Natural killer cell treated with Interleukin-12 subunit alpha and Interleukin-12 subunit beta and Interleukin-15 and Interleukin-18, amount 100 ng/mL, for 72 hours (primary cell): ENCODE measurements at regions not wholly inside any gene's neighbourhood (a gene's known extent, or its start where the extent isn't known, plus 50 kb on each side); places are given as distances from the start of the nearest gene placed in this dataset.

ENCODE experiments used
- ATAC-seq, 2 donors: fragments of 150-1000 bp; cut with Tn5 transposase in 1 of 2; sonication (Bioruptor Pico), chemical (Tn5 transposase) in 1 of 2; 2 replicates each; pipeline ENCODE4 v1.10.0; 2021
- DNase-seq: peaks from one replicate; pipeline ENCODE4 v3.0.0; 2022; ENCODE audit warnings: low spot score
- H3K27ac Mint-ChIP-seq, 2 donors: 1 replicate in 1 of 2; 2 replicates in 1 of 2; pipeline ENCODE4 v1.8.0; 2022; ENCODE audit warnings: mixed read lengths in 2 of 2, mild to moderate bottlenecking in 1 of 2, moderate library complexity in 1 of 2
- H3K27me3 Mint-ChIP-seq, 2 donors: 1 replicate in 1 of 2; 2 replicates in 1 of 2; pipeline ENCODE4 v1.8.0; 2022; ENCODE audit warnings: mixed read lengths in 2 of 2
- H3K36me3 Mint-ChIP-seq: one replicate; pipeline ENCODE4 v1.8.0; 2022; ENCODE audit warnings: mixed read lengths
- H3K4me1 Mint-ChIP-seq, 2 donors: 1 replicate in 1 of 2; 2 replicates in 1 of 2; pipeline ENCODE4 v1.8.0; 2022; ENCODE audit warnings: low read depth in 2 of 2, mixed read lengths in 2 of 2, mild to moderate bottlenecking in 1 of 2
- H3K4me3 Mint-ChIP-seq: one replicate; pipeline ENCODE4 v1.8.0; 2022; ENCODE audit warnings: mixed read lengths
- H3K9me3 Mint-ChIP-seq: 2 replicates; pipeline ENCODE4 v1.8.0; 2022; ENCODE audit warnings: mixed read lengths

- Mint-ChIP-seq H3K4me1 (no peaks in the 10 kb centered on the region), H3K9me3 (no peaks in the 10 kb centered on the region), H3K4me3 (no peak overlapping the region), H3K36me3 (no peaks in the 10 kb centered on the region), H3K27me3 (peaks cover 43 to 58% of the 10 kb centered on the region in 2 donors), H3K27ac (no peak overlapping the region)
- ATAC-seq (peak in 1 of 2 donors; percentile 39), DNase-seq (no peak)
Measured at GRCh38 chr4:82043081-82043808, 330.5 kb downstream of the HNRNPD start.

- Mint-ChIP-seq H3K9me3 (peaks cover 3% of the 10 kb centered on the region), H3K4me3 (no peak overlapping the region), H3K4me1 (no peaks in the 10 kb centered on the region), H3K27ac (no peak overlapping the region), H3K36me3 (no peaks in the 10 kb centered on the region), H3K27me3 (peaks cover 41 to 58% of the 10 kb centered on the region in 2 donors)
- DNase-seq (no peak), ATAC-seq (no peak)
Measured at GRCh38 chr4:82042042-82042441, 331.7 kb downstream of the HNRNPD start.

GRCh38 chr4:82038936-82039335 lies 334.9 kb downstream of the HNRNPD start:
- no peak overlapping the region for H3K4me3 Mint-ChIP-seq
- ATAC-seq: no peak

GRCh38 chr4:82036181-82036580 lies 337.6 kb downstream of the HNRNPD start:
- Mint-ChIP-seq H3K27me3 (peaks cover 16 to 27% of the 10 kb centered on the region in 2 donors), H3K36me3 (no peaks in the 10 kb centered on the region), H3K27ac (no peak overlapping the region), H3K4me3 (no peak overlapping the region), H3K4me1 (no peaks in the 10 kb centered on the region), H3K9me3 (peaks cover 3% of the 10 kb centered on the region)
- ATAC-seq (no peak), DNase-seq (no peak)

More at GRCh38 chr4:82038936-82039335, 334.9 kb downstream of the HNRNPD start:
- no peak for DNase-seq
- H3K9me3 Mint-ChIP-seq: peaks cover 3% of the 10 kb centered on the region
- no peaks in the 10 kb centered on the region for H3K36me3 Mint-ChIP-seq
- H3K4me1 Mint-ChIP-seq: no peaks in the 10 kb centered on the region
- H3K27me3 Mint-ChIP-seq: peaks cover 33 to 45% of the 10 kb centered on the region in 2 donors
- no peak overlapping the region for H3K27ac Mint-ChIP-seq

- DNase-seq (no peak), ATAC-seq (no peak)
- Mint-ChIP-seq H3K36me3 (no peaks in the 10 kb centered on the region), H3K4me3 (no peak overlapping the region), H3K27ac (no peak overlapping the region), H3K9me3 (peaks cover 3% of the 10 kb centered on the region), H3K27me3 (peaks cover 16 to 33% of the 10 kb centered on the region in 2 donors), H3K4me1 (no peaks in the 10 kb centered on the region)
Measured at GRCh38 chr4:82034878-82035277, 338.9 kb downstream of the HNRNPD start.

- Mint-ChIP-seq H3K9me3 (peaks cover 3% of the 10 kb centered on the region), H3K27ac (no peak overlapping the region), H3K4me3 (no peak overlapping the region), H3K27me3 (peaks cover 16 to 28% of the 10 kb centered on the region in 2 donors), H3K36me3 (no peaks in the 10 kb centered on the region), H3K4me1 (no peaks in the 10 kb centered on the region)
- DNase-seq (no peak), ATAC-seq (no peak)
Measured at GRCh38 chr4:82033862-82034261, 339.9 kb downstream of the HNRNPD start.

- DNase-seq (no peak), ATAC-seq (no peak)
- Mint-ChIP-seq H3K4me1 (no peaks in the 10 kb centered on the region), H3K27ac (no peak overlapping the region), H3K4me3 (no peak overlapping the region), H3K27me3 (peaks cover 12 to 15% of the 10 kb centered on the region in 2 donors), H3K9me3 (no peaks in the 10 kb centered on the region), H3K36me3 (no peaks in the 10 kb centered on the region)
Measured at GRCh38 chr4:82031376-82031927, 342.3 kb downstream of the HNRNPD start.

GRCh38 chr4:82017680-82018079 lies 356.1 kb downstream of the HNRNPD start:
- Mint-ChIP-seq H3K27ac (no peak overlapping the region), H3K4me3 (no peak overlapping the region), H3K9me3 (peaks cover 10% of the 10 kb centered on the region), H3K36me3 (peaks cover 10% of the 10 kb centered on the region), H3K27me3 (peaks cover 0 to 6% of the 10 kb centered on the region in 2 donors), H3K4me1 (no peaks in the 10 kb centered on the region)
- ATAC-seq (no peak), DNase-seq (no peak)

- H3K27me3 Mint-ChIP-seq: peaks cover 0 to 14% of the 10 kb centered on the region in 2 donors
- H3K4me3 Mint-ChIP-seq: no peak overlapping the region
- no peak for DNase-seq
- no peak overlapping the region for H3K27ac Mint-ChIP-seq
- no peaks in the 10 kb centered on the region for H3K9me3 Mint-ChIP-seq
- no peaks in the 10 kb centered on the region for H3K36me3 Mint-ChIP-seq
- ATAC-seq: no peak
- no peaks in the 10 kb centered on the region for H3K4me1 Mint-ChIP-seq
Measured at GRCh38 chr4:82005158-82005557, 368.6 kb downstream of the HNRNPD start.

- no peak for DNase-seq
- peaks cover 2 to 7% of the 10 kb centered on the region in 2 donors for H3K27me3 Mint-ChIP-seq
- H3K36me3 Mint-ChIP-seq: no peaks in the 10 kb centered on the region
- H3K4me1 Mint-ChIP-seq: no peaks in the 10 kb centered on the region
- H3K9me3 Mint-ChIP-seq: no peaks in the 10 kb centered on the region
- ATAC-seq: no peak
- H3K4me3 Mint-ChIP-seq: no peak overlapping the region
- no peak overlapping the region for H3K27ac Mint-ChIP-seq
Measured at GRCh38 chr4:81997313-81997712, 376.5 kb downstream of the HNRNPD start.

GRCh38 chr4:81990898-81991297 lies 382.9 kb downstream of the HNRNPD start:
- no peaks in the 10 kb centered on the region for H3K36me3 Mint-ChIP-seq
- DNase-seq: no peak
- ATAC-seq: no peak
- no peak overlapping the region for H3K27ac Mint-ChIP-seq
- peaks cover 3 to 21% of the 10 kb centered on the region in 2 donors for H3K27me3 Mint-ChIP-seq
- no peaks in the 10 kb centered on the region for H3K4me1 Mint-ChIP-seq
- no peak overlapping the region for H3K4me3 Mint-ChIP-seq
- no peaks in the 10 kb centered on the region for H3K9me3 Mint-ChIP-seq

- DNase-seq (no peak), ATAC-seq (no peak)
- Mint-ChIP-seq H3K36me3 (no peaks in the 10 kb centered on the region), H3K9me3 (no peaks in the 10 kb centered on the region), H3K4me3 (no peak overlapping the region), H3K4me1 (no peaks in the 10 kb centered on the region), H3K27me3 (peaks cover 3 to 21% of the 10 kb centered on the region in 2 donors), H3K27ac (no peak overlapping the region)
Measured at GRCh38 chr4:81990211-81990610, 383.6 kb downstream of the HNRNPD start.

GRCh38 chr4:81989202-81989601 lies 384.6 kb downstream of the HNRNPD start:
- H3K4me1 Mint-ChIP-seq: no peaks in the 10 kb centered on the region
- H3K9me3 Mint-ChIP-seq: no peaks in the 10 kb centered on the region
- H3K4me3 Mint-ChIP-seq: no peak overlapping the region
- no peak for ATAC-seq
- no peaks in the 10 kb centered on the region for H3K36me3 Mint-ChIP-seq
- H3K27ac Mint-ChIP-seq: no peak overlapping the region
- H3K27me3 Mint-ChIP-seq: peaks cover 3 to 21% of the 10 kb centered on the region in 2 donors
- DNase-seq: no peak

- Mint-ChIP-seq H3K9me3 (no peaks in the 10 kb centered on the region), H3K4me3 (no peak overlapping the region), H3K27me3 (peaks cover 5 to 21% of the 10 kb centered on the region in 2 donors), H3K4me1 (no peaks in the 10 kb centered on the region), H3K36me3 (no peaks in the 10 kb centered on the region), H3K27ac (no peak overlapping the region)
- ATAC-seq (no peak), DNase-seq (no peak)
Measured at GRCh38 chr4:81988178-81988577, 385.6 kb downstream of the HNRNPD start.
